HL-60 (cell line): ENCODE measurements at regions not wholly inside any gene's neighbourhood (a gene's known extent, or its start where the extent isn't known, plus 50 kb on each side); places are given as distances from the start of the nearest gene placed in this dataset.

ENCODE experiments used
- DNase-seq, 2 experiments: peaks; one replicate each; pipeline ENCODE4 v3.0.0-alpha.2; 2010 to 2020; ENCODE audit warnings: low read depth in 1 of 2, low spot score in 1 of 2
- H3K27ac ChIP-seq: fragments of 250-450 bp; sonication (Bioruptor Pico); replicated peaks from 2 replicates; pipeline ENCODE4 v1.5.1; 2020; ENCODE audit warnings: mild to moderate bottlenecking, moderate library complexity
- H3K27me3 ChIP-seq: fragments of 250-450 bp; sonication (Bioruptor Pico); 2 replicates; pipeline ENCODE4 v1.5.1; 2021; ENCODE audit warnings: mild to moderate bottlenecking, moderate library complexity; ENCODE audit not compliant: insufficient read depth, poor library complexity, severe bottlenecking
- H3K4me3 ChIP-seq: replicated peaks from 2 replicates; pipeline ENCODE4 v1.5.1; 2011; ENCODE audit warnings: mild to moderate bottlenecking, control low read depth, low read length; ENCODE audit not compliant: insufficient read depth
- GABPA ChIP-seq: IDR thresholded peaks from 2 replicates; pipeline ENCODE4 v1.6.1; 2012; ENCODE audit warnings: low read depth
- POLR2AphosphoS5 ChIP-seq: IDR thresholded peaks from 2 replicates; pipeline ENCODE4 v1.6.1; 2012; ENCODE audit warnings: low read depth
- SPI1 ChIP-seq: IDR thresholded peaks from 2 replicates; pipeline ENCODE4 v1.6.1; 2012; ENCODE audit warnings: low read depth, mild to moderate bottlenecking, borderline replicate concordance
- TF ChIP-seq, protein P1 (sequence below): IDR thresholded peaks from 2 replicates; pipeline ENCODE4 v1.6.1; 2012; ENCODE audit warnings: low read depth; ENCODE audit not compliant: insufficient replicate concordance
- TF ChIP-seq, protein P2 (sequence below): IDR thresholded peaks from one replicate; pipeline ENCODE4 v1.5.1; 2011; ENCODE audit warnings: low read length, control low read depth, inconsistent platforms; ENCODE audit not compliant: insufficient read depth

DNA sequence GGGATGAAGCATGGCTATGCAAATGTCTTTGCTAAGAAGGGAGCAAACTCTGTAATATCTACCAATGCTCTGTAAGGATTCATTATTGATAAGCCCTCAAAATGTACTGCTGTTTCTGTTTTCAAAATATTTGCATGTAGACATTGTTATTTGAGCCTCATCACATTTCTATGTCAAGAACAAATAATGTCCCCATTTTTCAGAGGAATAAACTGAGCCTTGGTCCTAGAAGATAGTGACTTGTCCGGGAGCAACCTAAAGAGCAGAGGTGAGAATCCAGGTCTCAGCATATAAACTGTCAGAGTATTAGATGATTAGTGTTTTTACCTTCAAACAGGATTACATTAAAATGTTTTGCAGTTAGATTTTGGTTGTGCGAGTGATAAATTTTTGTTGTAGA lies 125.5 kb upstream of the SRRM4 start:
- DNase-seq, result no peak
- Histone ChIP-seq H3K27me3 (no peaks in the 10 kb centered on the region), H3K27ac (no peak overlapping the region), H3K4me3 (no peak overlapping the region)
- TF ChIP-seq SPI1 (no peak), GABPA (no peak), POLR2AphosphoS5 (no peak)
- TF ChIP-seq, protein P1, sequence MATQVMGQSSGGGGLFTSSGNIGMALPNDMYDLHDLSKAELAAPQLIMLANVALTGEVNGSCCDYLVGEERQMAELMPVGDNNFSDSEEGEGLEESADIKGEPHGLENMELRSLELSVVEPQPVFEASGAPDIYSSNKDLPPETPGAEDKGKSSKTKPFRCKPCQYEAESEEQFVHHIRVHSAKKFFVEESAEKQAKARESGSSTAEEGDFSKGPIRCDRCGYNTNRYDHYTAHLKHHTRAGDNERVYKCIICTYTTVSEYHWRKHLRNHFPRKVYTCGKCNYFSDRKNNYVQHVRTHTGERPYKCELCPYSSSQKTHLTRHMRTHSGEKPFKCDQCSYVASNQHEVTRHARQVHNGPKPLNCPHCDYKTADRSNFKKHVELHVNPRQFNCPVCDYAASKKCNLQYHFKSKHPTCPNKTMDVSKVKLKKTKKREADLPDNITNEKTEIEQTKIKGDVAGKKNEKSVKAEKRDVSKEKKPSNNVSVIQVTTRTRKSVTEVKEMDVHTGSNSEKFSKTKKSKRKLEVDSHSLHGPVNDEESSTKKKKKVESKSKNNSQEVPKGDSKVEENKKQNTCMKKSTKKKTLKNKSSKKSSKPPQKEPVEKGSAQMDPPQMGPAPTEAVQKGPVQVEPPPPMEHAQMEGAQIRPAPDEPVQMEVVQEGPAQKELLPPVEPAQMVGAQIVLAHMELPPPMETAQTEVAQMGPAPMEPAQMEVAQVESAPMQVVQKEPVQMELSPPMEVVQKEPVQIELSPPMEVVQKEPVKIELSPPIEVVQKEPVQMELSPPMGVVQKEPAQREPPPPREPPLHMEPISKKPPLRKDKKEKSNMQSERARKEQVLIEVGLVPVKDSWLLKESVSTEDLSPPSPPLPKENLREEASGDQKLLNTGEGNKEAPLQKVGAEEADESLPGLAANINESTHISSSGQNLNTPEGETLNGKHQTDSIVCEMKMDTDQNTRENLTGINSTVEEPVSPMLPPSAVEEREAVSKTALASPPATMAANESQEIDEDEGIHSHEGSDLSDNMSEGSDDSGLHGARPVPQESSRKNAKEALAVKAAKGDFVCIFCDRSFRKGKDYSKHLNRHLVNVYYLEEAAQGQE, result no peak
- TF ChIP-seq, protein P2, sequence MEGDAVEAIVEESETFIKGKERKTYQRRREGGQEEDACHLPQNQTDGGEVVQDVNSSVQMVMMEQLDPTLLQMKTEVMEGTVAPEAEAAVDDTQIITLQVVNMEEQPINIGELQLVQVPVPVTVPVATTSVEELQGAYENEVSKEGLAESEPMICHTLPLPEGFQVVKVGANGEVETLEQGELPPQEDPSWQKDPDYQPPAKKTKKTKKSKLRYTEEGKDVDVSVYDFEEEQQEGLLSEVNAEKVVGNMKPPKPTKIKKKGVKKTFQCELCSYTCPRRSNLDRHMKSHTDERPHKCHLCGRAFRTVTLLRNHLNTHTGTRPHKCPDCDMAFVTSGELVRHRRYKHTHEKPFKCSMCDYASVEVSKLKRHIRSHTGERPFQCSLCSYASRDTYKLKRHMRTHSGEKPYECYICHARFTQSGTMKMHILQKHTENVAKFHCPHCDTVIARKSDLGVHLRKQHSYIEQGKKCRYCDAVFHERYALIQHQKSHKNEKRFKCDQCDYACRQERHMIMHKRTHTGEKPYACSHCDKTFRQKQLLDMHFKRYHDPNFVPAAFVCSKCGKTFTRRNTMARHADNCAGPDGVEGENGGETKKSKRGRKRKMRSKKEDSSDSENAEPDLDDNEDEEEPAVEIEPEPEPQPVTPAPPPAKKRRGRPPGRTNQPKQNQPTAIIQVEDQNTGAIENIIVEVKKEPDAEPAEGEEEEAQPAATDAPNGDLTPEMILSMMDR, result no peak

DNA sequence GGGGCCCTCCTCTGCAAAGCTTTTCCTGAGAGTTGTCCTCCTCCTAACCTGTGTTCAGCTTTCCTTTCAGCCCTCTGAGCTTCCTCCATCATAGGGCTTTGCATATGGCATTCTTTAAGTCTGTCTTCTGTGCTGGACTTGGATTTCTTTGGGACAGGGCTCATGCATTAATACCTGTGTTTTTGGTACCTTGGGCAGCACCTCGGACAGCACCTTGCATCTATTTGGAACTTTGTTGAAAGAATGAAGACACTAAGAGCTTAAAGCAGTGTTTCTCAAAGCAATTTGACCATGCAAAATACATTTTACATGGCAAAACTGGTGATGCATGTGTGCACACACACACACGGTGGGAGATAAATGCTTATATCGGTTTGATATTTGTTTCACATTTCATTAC lies 115.0 kb upstream of the SRRM4 start:
- Histone ChIP-seq H3K4me3 (no peak overlapping the region), H3K27me3 (no peaks in the 10 kb centered on the region), H3K27ac (no peak overlapping the region)
- TF ChIP-seq, protein P1, result peak; percentile 92
- TF ChIP-seq, protein P2, result no peak
- DNase-seq, result no peak

DNA sequence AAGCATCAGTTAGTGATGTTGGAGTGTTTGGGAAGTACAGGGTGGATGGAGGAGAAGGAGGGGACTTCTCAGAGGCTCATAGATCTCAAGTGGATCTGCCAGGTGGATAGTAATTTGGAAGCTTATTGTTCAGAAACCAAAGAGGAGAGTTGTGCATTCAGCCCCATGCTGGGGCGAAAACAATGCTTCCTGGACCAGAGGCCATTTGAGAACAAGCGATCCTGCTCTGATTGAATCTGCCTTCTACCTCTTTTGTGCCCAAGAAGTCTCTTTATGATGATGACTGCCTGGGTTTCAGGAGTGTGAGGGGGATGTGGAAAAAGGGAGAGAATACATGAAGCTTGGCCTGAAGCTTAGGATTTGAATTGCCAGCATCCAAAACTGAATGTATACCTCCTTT lies 110.8 kb upstream of the SRRM4 start:
- no peaks in the 10 kb centered on the region for H3K27me3 ChIP-seq
- H3K4me3 ChIP-seq, result no peak overlapping the region
- DNase-seq, result no peak
- H3K27ac ChIP-seq, result no peak overlapping the region
- TF ChIP-seq SPI1, result no peak
- TF ChIP-seq, protein P1, result no peak
- TF ChIP-seq GABPA, result no peak
- no peak for TF ChIP-seq POLR2AphosphoS5
- TF ChIP-seq, protein P2, result no peak
